Trophoblast cell (in vitro differentiated cells and primary cell): ENCODE measurements at regions not wholly inside any gene's neighbourhood (a gene's known extent, or its start where the extent isn't known, plus 50 kb on each side); places are given as distances from the start of the nearest gene placed in this dataset.

Experiments used
- DNase-seq, 2 donors: peaks; one replicate each; pipeline ENCODE4 v3.0.0-alpha.2; 2016
- H2AFZ ChIP-seq: 2 replicates; pipeline ENCODE4 v1.6.1; 2013; ENCODE audit warnings: low read length, moderate library complexity, mild to moderate bottlenecking; ENCODE audit not compliant: insufficient read depth, poor library complexity
- H2AK5ac ChIP-seq: 2 replicates; pipeline ENCODE4 v1.6.1; 2013; ENCODE audit warnings: mild to moderate bottlenecking, low read length
- H2BK120ac ChIP-seq: 2 replicates; pipeline ENCODE4 v1.6.1; 2013; ENCODE audit warnings: low read length, mild to moderate bottlenecking, moderate library complexity; ENCODE audit not compliant: insufficient read depth, poor library complexity
- H2BK12ac ChIP-seq: 2 replicates; pipeline ENCODE4 v1.6.1; 2013; ENCODE audit warnings: mild to moderate bottlenecking, low read length, moderate library complexity
- H2BK5ac ChIP-seq: 2 replicates; pipeline ENCODE4 v1.6.1; 2013; ENCODE audit warnings: low read length, low read depth, moderate library complexity, mild to moderate bottlenecking; ENCODE audit not compliant: poor library complexity
- H3K14ac ChIP-seq: 2 replicates; pipeline ENCODE4 v1.6.1; 2013; ENCODE audit warnings: mild to moderate bottlenecking, low read length
- H3K18ac ChIP-seq: 2 replicates; pipeline ENCODE4 v1.6.1; 2013; ENCODE audit warnings: mild to moderate bottlenecking, low read length
- H3K23ac ChIP-seq: 2 replicates; pipeline ENCODE4 v1.6.1; 2013; ENCODE audit warnings: low read length
- H3K27ac ChIP-seq: 2 replicates; pipeline ENCODE4 v1.5.1; 2013; ENCODE audit warnings: low read depth, mild to moderate bottlenecking, inconsistent platforms, low read length, moderate library complexity
- H3K27me3 ChIP-seq: 2 replicates; pipeline ENCODE4 v1.6.1; 2013; ENCODE audit warnings: inconsistent platforms, mild to moderate bottlenecking, low read length, moderate library complexity; ENCODE audit not compliant: insufficient read depth
- H3K36me3 ChIP-seq, 2 experiments: 1 replicate in 1 of 2; 2 replicates in 1 of 2; pipeline ENCODE4 v1.6.1; 2013; ENCODE audit warnings: low read length in 2 of 2, mild to moderate bottlenecking in 2 of 2, moderate library complexity in 1 of 2; ENCODE audit not compliant: insufficient read depth in 2 of 2, control insufficient read depth in 1 of 2
- H3K4ac ChIP-seq: 2 replicates; pipeline ENCODE4 v1.6.1; 2013; ENCODE audit warnings: low read depth, mild to moderate bottlenecking, low read length, moderate library complexity
- H3K4me1 ChIP-seq, 2 experiments: 1 replicate in 1 of 2; 2 replicates in 1 of 2; pipeline ENCODE4 v1.6.1; 2013; ENCODE audit warnings: low read length in 2 of 2, mild to moderate bottlenecking in 2 of 2, moderate library complexity in 1 of 2; ENCODE audit not compliant: insufficient read depth in 2 of 2, control insufficient read depth in 1 of 2
- H3K4me2 ChIP-seq: 2 replicates; pipeline ENCODE4 v1.6.1; 2013; ENCODE audit warnings: inconsistent platforms, mild to moderate bottlenecking, low read length, moderate library complexity
- H3K4me3 ChIP-seq: 2 replicates; pipeline ENCODE4 v1.5.1; 2013; ENCODE audit warnings: mild to moderate bottlenecking, low read depth, low read length, inconsistent platforms
- H3K79me1 ChIP-seq: one replicate; pipeline ENCODE4 v1.6.1; 2013; ENCODE audit warnings: low read length
- H3K79me2 ChIP-seq: 2 replicates; pipeline ENCODE4 v1.6.1; 2013; ENCODE audit warnings: low read length, mild to moderate bottlenecking; ENCODE audit not compliant: control insufficient read depth, insufficient read depth, poor library complexity
- H3K9ac ChIP-seq: 2 replicates; pipeline ENCODE4 v1.6.1; 2013; ENCODE audit warnings: mild to moderate bottlenecking, low read length
- H3K9me3 ChIP-seq: 2 replicates; pipeline ENCODE4 v1.6.1; 2013; ENCODE audit warnings: low read depth, mild to moderate bottlenecking, control low read depth, inconsistent platforms, low read length; ENCODE audit not compliant: insufficient read depth
- H4K12ac ChIP-seq: 2 replicates; pipeline ENCODE4 v1.6.1; 2013; ENCODE audit warnings: low read depth, mild to moderate bottlenecking, low read length, moderate library complexity
- H4K8ac ChIP-seq: 2 replicates; pipeline ENCODE4 v1.6.1; 2013; ENCODE audit warnings: low read depth, mild to moderate bottlenecking, low read length, moderate library complexity
- H4K91ac ChIP-seq: one replicate; pipeline ENCODE4 v1.6.1; 2013; ENCODE audit warnings: low read depth, mild to moderate bottlenecking, low read length, moderate library complexity
- WGBS: extraction: QIAGEN DNeasy Blood & Tissue Kit; methylation state at CpG from one replicate; pipeline ENCODE4 v1.1.7; 2013; ENCODE audit warnings: missing lambda C conversion rate; ENCODE audit not compliant: insufficient read length, insufficient coverage; ENCODE audit errors: extremely low coverage; 5-methylcytosine and 5-hydroxymethylcytosine counted together

- Histone ChIP-seq H4K12ac (no peak overlapping the region), H2BK5ac (no peak overlapping the region), H3K9ac (no peak overlapping the region), H3K36me3 (no peaks in the 10 kb centered on the region), H3K27me3 (no peaks in the 10 kb centered on the region), H3K4me1 (no peaks in the 10 kb centered on the region), H3K79me2 (no peaks in the 10 kb centered on the region), H3K27ac (no peak overlapping the region), H2AFZ (no peak overlapping the region), H3K4me2 (no peak overlapping the region), H3K18ac (no peak overlapping the region), H3K23ac (no peak overlapping the region), H4K8ac (no peak overlapping the region), H3K4me3 (no peak overlapping the region), H2AK5ac (no peak overlapping the region), H3K9me3 (no peaks in the 10 kb centered on the region), H4K91ac (no peak overlapping the region), H2BK120ac (no peak overlapping the region), H2BK12ac (no peak overlapping the region), H3K14ac (no peak overlapping the region), H3K4ac (no peak overlapping the region), H3K79me1 (peaks cover 4% of the 10 kb centered on the region)
- no CpG with 5 or more reads among the region's 1 CpG for WGBS
- no peak for DNase-seq
Observed at GRCh38 chr4:35521682-35522081, 722.6 kb downstream of the ARAP2 start.

- Histone ChIP-seq H3K14ac (no peak overlapping the region), H3K27ac (no peak overlapping the region), H3K36me3 (no peaks in the 10 kb centered on the region), H2BK12ac (no peak overlapping the region), H3K4me3 (no peak overlapping the region), H4K8ac (no peak overlapping the region), H4K91ac (no peak overlapping the region), H3K9me3 (no peaks in the 10 kb centered on the region), H3K27me3 (no peaks in the 10 kb centered on the region), H3K4me1 (no peaks in the 10 kb centered on the region), H2AK5ac (no peak overlapping the region), H3K23ac (no peak overlapping the region), H4K12ac (no peak overlapping the region), H2BK5ac (no peak overlapping the region), H3K4ac (no peak overlapping the region), H3K9ac (no peak overlapping the region), H2BK120ac (no peak overlapping the region), H3K79me1 (no peaks in the 10 kb centered on the region), H2AFZ (no peak overlapping the region), H3K18ac (no peak overlapping the region), H3K79me2 (no peaks in the 10 kb centered on the region), H3K4me2 (no peak overlapping the region)
- DNase-seq = no peak
- WGBS = no CpG with 5 or more reads among the region's 28 CpGs
Observed at GRCh38 chr4:35525192-35525978, 718.9 kb downstream of the ARAP2 start.

DNA sequence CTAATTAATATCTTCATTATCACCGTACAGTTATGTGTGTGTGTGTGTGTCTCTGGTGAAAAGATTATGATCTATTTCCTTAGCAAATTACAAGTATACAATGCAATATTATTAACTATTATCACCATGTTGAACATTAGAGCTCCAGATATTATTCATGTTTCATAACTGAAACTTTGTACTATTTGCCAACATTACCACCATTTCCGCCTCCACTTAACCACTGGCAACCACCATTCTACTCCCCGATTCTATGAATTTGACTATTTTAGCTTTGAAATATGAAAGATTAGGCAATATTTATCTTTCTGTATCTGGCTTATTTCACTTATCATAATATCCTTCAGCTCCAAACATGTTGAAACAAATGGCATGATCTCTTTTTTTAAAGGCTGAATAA lies 717.9 kb downstream of the ARAP2 start:
- no peak overlapping the region for H4K12ac ChIP-seq
- H3K4me3 ChIP-seq = no peak overlapping the region

GRCh38 chr4:35534962-35535361 lies 709.4 kb downstream of the ARAP2 start:
- Histone ChIP-seq H3K4ac (no peak overlapping the region), H3K27ac (no peak overlapping the region), H3K36me3 (no peaks in the 10 kb centered on the region), H3K4me2 (no peak overlapping the region), H3K79me1 (no peaks in the 10 kb centered on the region), H4K91ac (no peak overlapping the region), H3K4me1 (no peaks in the 10 kb centered on the region), H3K79me2 (no peaks in the 10 kb centered on the region), H3K23ac (no peak overlapping the region), H2BK12ac (no peak overlapping the region), H3K18ac (no peak overlapping the region), H3K9me3 (no peaks in the 10 kb centered on the region), H2AK5ac (no peak overlapping the region), H3K27me3 (no peaks in the 10 kb centered on the region), H3K14ac (no peak overlapping the region), H4K8ac (no peak overlapping the region), H2BK120ac (no peak overlapping the region), H3K9ac (no peak overlapping the region), H2AFZ (no peak overlapping the region), H2BK5ac (no peak overlapping the region), H3K4me3 (no peak overlapping the region), H4K12ac (no peak overlapping the region)
- no peak for DNase-seq
- WGBS = no CpG with 5 or more reads among the region's 5 CpGs

More for the DNA sequence above, 717.9 kb downstream of the ARAP2 start:
- H3K27me3 ChIP-seq = no peaks in the 10 kb centered on the region
- no peak overlapping the region for H2BK12ac ChIP-seq
- no peak overlapping the region for H3K18ac ChIP-seq
- H3K4me2 ChIP-seq = no peak overlapping the region
- H2BK5ac ChIP-seq = no peak overlapping the region
- no peak for DNase-seq
- H4K91ac ChIP-seq = no peak overlapping the region
- H2BK120ac ChIP-seq = no peak overlapping the region
- no peak overlapping the region for H2AK5ac ChIP-seq
- no peak overlapping the region for H4K8ac ChIP-seq
- H3K4ac ChIP-seq = no peak overlapping the region
- H3K14ac ChIP-seq = no peak overlapping the region
- no peaks in the 10 kb centered on the region for H3K79me2 ChIP-seq
- WGBS = no CpG with 5 or more reads among the region's 3 CpGs
- H3K23ac ChIP-seq = no peak overlapping the region
- no peak overlapping the region for H3K27ac ChIP-seq
- H3K79me1 ChIP-seq = no peaks in the 10 kb centered on the region
- H3K9ac ChIP-seq = no peak overlapping the region
- no peaks in the 10 kb centered on the region for H3K36me3 ChIP-seq
- no peaks in the 10 kb centered on the region for H3K4me1 ChIP-seq
- H2AFZ ChIP-seq = no peak overlapping the region
- H3K9me3 ChIP-seq = no peaks in the 10 kb centered on the region
